Activated T-helper 2 cell treated with anti-CD3 and anti-CD28 coated beads, Interferon-gamma antibody, Interleukin-2, Interleukin-4, amounts not matched to agents 10 μg/mL and 5 μg/mL and 100 μg/mL, durations not matched to agents 14 hours and 24 hours and 36 hours (primary cell): ENCODE measurements at regions not wholly inside any gene's neighbourhood (a gene's known extent, or its start where the extent isn't known, plus 50 kb on each side); places are given as distances from the start of the nearest gene placed in this dataset.
"Not testable (repeated sequence)": the region's sequence is repeated elsewhere in the genome, so short reads cannot be mapped to it uniquely, and the experiment has no call there.

Experiments
- DNase-seq: peaks from one replicate; pipeline ENCODE4 v3.0.0; 2021; ENCODE audit warnings: low spot score
- H3K27ac Mint-ChIP-seq: one replicate; pipeline ENCODE4 v1.8.0; 2021; ENCODE audit warnings: mixed read lengths
- H3K27me3 Mint-ChIP-seq: one replicate; pipeline ENCODE4 v1.8.0; 2021; ENCODE audit warnings: low read depth, mixed read lengths
- H3K36me3 Mint-ChIP-seq: one replicate; pipeline ENCODE4 v1.8.0; 2021; ENCODE audit warnings: low read depth, mixed read lengths
- H3K4me1 Mint-ChIP-seq: one replicate; pipeline ENCODE4 v1.8.0; 2021; ENCODE audit warnings: low read depth, mixed read lengths
- H3K4me3 Mint-ChIP-seq: one replicate; pipeline ENCODE4 v1.8.0; 2021; ENCODE audit warnings: low read depth, mild to moderate bottlenecking, moderate library complexity, mixed read lengths
- H3K9me3 Mint-ChIP-seq: one replicate; pipeline ENCODE4 v1.8.0; 2021; ENCODE audit warnings: mixed read lengths
- intact Hi-C: fragments of 100-400 bp; cut with micrococcal nuclease; formaldehyde crosslinking; loops from one replicate; pipeline ENCODE4 v1.15.1; 2023

DNA sequence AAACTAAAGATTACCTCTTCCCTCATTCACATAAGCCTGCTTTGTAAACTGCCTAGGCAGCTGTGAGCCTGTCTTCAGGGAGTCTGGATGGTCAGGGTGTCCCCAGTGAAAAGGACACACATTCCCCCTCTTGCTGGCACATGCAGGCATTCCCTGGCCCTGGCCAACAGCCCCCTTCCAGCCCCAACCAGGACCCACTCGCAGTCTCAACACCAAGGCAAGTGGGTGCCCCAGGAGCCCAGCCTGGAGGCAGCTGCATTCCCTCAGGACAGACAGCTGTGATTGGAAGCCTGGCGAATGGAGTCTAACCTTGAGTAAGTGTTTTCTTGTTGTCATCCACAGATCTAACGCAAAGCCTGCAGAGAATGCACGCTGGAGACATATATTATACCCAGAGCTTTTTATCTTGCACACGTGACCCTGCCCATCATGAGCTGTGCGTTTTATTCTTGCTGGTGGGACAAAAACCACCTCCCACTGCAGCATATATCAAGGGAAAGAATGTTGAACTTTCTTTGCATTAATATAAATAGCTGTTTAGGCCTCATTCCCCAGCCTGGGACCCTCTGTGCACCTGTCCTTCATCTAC, 95.0 kb upstream of the LHX1 start:
- peaks cover 2% of the 10 kb centered on the region for H3K4me1 Mint-ChIP-seq
- intact Hi-C loops, result no loop called here
- H3K27me3 Mint-ChIP-seq, result peaks cover 15% of the 10 kb centered on the region
- no peak overlapping the region for H3K4me3 Mint-ChIP-seq
- H3K36me3 Mint-ChIP-seq, result no peaks in the 10 kb centered on the region
- no peak overlapping the region for H3K27ac Mint-ChIP-seq
- no peak for DNase-seq
- no peaks in the 10 kb centered on the region for H3K9me3 Mint-ChIP-seq

- no peak for DNase-seq
- Mint-ChIP-seq H3K4me1 (peaks cover 2% of the 10 kb centered on the region), H3K4me3 (no peak overlapping the region), H3K27me3 (peaks cover 12% of the 10 kb centered on the region), H3K27ac (no peak overlapping the region), H3K36me3 (no peaks in the 10 kb centered on the region), H3K9me3 (no peaks in the 10 kb centered on the region)
- intact Hi-C loops, result no loop called here
These were observed 94.2 kb upstream of the LHX1 start for GRCh38 chr17:36842963-36843558.

GRCh38 chr17:36844013-36844412, 93.3 kb upstream of the LHX1 start:
- H3K4me3 Mint-ChIP-seq, result no peak overlapping the region
- intact Hi-C loops, result no loop called here
- H3K27ac Mint-ChIP-seq, result no peak overlapping the region
- H3K9me3 Mint-ChIP-seq, result no peaks in the 10 kb centered on the region
- no peak for DNase-seq
- no peaks in the 10 kb centered on the region for H3K36me3 Mint-ChIP-seq
- peaks cover 11% of the 10 kb centered on the region for H3K27me3 Mint-ChIP-seq
- H3K4me1 Mint-ChIP-seq, result peaks cover 2% of the 10 kb centered on the region

DNA sequence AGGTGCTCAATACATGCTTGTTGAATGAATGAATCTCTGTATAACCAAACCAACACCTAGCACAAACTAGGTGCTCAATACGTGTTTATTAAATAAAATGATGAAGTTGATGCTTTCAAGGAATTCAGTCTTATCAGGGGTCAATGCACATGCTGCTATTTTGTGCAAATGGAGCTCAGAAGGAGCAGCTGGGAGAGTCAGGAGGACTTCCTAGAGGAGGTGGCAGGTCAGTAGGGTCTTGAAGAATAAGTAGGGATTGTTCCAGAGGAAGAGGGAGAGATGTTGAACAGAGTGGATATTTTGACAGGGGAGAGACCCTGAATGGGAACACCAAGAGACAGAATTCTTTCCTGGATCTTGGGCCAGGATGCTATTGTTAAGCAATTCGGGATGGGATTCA, 92.7 kb upstream of the LHX1 start:
- Mint-ChIP-seq H3K27ac (no peak overlapping the region), H3K4me1 (peaks cover 5% of the 10 kb centered on the region), H3K36me3 (no peaks in the 10 kb centered on the region), H3K27me3 (peaks cover 11% of the 10 kb centered on the region), H3K9me3 (no peaks in the 10 kb centered on the region), H3K4me3 (no peak overlapping the region)
- no peak for DNase-seq
- intact Hi-C loops, result no loop called here

GRCh38 chr17:36845916-36846315, 91.4 kb upstream of the LHX1 start:
- Mint-ChIP-seq H3K27ac (no peak overlapping the region), H3K4me3 (no peak overlapping the region), H3K36me3 (no peaks in the 10 kb centered on the region), H3K9me3 (no peaks in the 10 kb centered on the region), H3K4me1 (peaks cover 18% of the 10 kb centered on the region), H3K27me3 (peaks cover 11% of the 10 kb centered on the region)
- intact Hi-C loops, result no loop called here
- no peak for DNase-seq

DNA sequence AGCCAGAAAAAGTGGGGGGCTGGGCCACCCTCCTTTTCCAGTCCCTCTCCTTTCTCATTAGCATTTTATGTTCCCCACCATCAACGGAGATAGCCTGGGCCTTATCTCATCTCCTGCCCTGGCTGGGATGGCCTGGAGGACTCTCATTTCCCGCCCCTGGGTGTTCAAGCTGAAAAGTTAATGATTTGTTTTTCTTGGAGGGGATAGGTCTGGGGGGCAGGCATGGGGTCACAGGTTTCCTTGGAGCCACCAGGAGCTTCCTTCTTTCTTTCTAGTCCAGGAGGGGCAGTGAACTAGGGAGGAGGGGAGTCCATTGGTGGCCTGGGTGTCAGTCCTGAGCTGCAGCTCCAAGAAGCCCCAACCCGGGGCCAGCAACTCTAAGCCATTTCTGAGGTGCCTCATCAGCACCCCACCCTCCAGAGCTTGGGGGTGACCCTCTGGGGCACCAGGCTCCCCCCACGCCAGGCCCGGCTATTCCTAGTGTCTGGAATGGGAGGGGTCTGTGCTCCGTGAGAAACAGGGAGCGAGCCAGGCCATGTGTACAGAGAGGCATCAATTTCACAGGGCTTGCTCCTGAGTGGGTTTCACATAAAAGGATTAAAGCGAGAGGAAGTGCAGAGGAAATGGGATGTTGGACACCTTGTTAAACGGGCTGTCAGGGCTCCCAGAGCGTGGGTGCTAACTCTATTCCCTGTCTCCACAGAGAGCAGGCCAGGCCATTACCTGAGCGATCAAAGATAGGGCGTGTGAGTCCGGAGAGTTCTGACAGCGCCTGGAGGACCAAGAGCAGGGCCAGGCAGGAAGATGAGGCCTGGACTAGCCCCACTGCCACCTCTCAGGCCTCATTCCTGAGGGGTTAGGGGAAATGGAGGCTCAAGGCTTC, 90.6 kb upstream of the LHX1 start:
- H3K4me3 Mint-ChIP-seq, result no peak overlapping the region
- peaks cover 22% of the 10 kb centered on the region for H3K4me1 Mint-ChIP-seq
- H3K27ac Mint-ChIP-seq, result no peak overlapping the region
- no peaks in the 10 kb centered on the region for H3K36me3 Mint-ChIP-seq
- intact Hi-C loops, result no loop called here
- no peak for DNase-seq
- H3K27me3 Mint-ChIP-seq, result peaks cover 11% of the 10 kb centered on the region
- no peaks in the 10 kb centered on the region for H3K9me3 Mint-ChIP-seq

- Mint-ChIP-seq H3K36me3 (no peaks in the 10 kb centered on the region), H3K27ac (no peak overlapping the region), H3K4me1 (peaks cover 24% of the 10 kb centered on the region), H3K4me3 (no peak overlapping the region), H3K27me3 (peaks cover 7% of the 10 kb centered on the region), H3K9me3 (no peaks in the 10 kb centered on the region)
- DNase-seq, result no peak
- intact Hi-C loops, result no loop called here
These were observed 89.0 kb upstream of the LHX1 start for GRCh38 chr17:36848008-36848902.

DNA sequence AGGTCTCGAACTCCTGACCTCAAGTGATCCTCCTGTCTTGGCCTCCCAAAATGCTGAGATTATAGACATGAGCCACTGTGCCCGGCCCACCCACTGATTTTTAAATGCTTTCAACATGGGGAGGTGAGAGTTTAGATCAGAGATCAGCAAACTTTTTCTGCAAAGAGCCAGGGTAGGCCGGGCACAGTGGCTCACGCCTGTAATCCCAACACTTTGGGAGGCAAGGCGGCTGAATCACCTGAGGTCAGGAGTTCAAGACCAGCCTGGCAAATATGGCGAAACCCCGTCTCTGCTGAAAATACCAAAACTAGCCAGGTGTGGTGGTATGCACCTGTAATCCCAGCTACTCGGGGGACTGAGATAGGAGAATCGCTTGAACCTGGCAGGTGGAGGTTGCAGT, 88.3 kb upstream of the LHX1 start:
- intact Hi-C loops, H3K27me3 Mint-ChIP-seq, H3K36me3 Mint-ChIP-seq, H3K27ac Mint-ChIP-seq, DNase-seq, H3K4me3 Mint-ChIP-seq, H3K9me3 Mint-ChIP-seq: not testable (repeated sequence)
- H3K4me1 Mint-ChIP-seq, result peaks cover 31% of the 10 kb centered on the region

- Mint-ChIP-seq H3K27ac (peak overlapping the region; percentile 71), H3K36me3 (no peaks in the 10 kb centered on the region), H3K4me1 (peaks cover 29% of the 10 kb centered on the region), H3K4me3 (peak overlapping the region; percentile 51), H3K9me3 (no peaks in the 10 kb centered on the region), H3K27me3 (no peaks in the 10 kb centered on the region)
- intact Hi-C loops, result loop anchor here (10.0 kb wide), 1 partner anchor 75 kb away; no protein-coding TSS in a partner anchor
- peak; percentile 16 for DNase-seq
These were observed 87.4 kb upstream of the LHX1 start for GRCh38 chr17:36849871-36850348.

DNA sequence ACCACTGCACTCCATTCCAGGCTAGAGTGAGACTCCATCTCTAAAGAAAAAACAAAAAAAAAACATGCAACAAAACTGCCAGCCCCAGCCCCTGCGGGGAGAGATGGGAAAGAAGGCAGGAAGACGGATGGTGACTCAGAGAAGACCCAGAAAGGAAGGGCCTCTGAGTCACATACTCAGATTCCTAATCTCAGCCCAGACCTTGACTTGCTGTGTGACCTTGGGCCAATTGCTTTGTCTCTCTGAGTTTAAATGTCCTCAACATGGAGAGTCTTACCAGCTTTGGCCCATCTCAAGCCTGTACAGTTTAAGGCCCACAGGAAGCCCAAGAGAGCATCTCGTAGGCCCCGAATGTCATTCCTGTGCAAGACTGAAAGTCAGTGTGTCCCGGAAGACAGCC, 86.5 kb upstream of the LHX1 start:
- H3K9me3 Mint-ChIP-seq, result no peaks in the 10 kb centered on the region
- no peak overlapping the region for H3K27ac Mint-ChIP-seq
- no peak overlapping the region for H3K4me3 Mint-ChIP-seq
- H3K27me3 Mint-ChIP-seq, result peaks cover 2% of the 10 kb centered on the region
- no peaks in the 10 kb centered on the region for H3K36me3 Mint-ChIP-seq
- DNase-seq, result no peak
- H3K4me1 Mint-ChIP-seq, result peaks cover 29% of the 10 kb centered on the region
- intact Hi-C loops, result loop anchor here (10.0 kb wide), 1 partner anchor 74 kb away; no protein-coding TSS in a partner anchor

GRCh38 chr17:36851250-36851649, 86.0 kb upstream of the LHX1 start:
- H3K36me3 Mint-ChIP-seq, result no peaks in the 10 kb centered on the region
- no peak for DNase-seq
- H3K27me3 Mint-ChIP-seq, result peaks cover 3% of the 10 kb centered on the region
- H3K27ac Mint-ChIP-seq, result no peak overlapping the region
- peaks cover 29% of the 10 kb centered on the region for H3K4me1 Mint-ChIP-seq
- intact Hi-C loops, result loop anchor here (10.0 kb wide), 1 partner anchor 74 kb away; no protein-coding TSS in a partner anchor
- no peak overlapping the region for H3K4me3 Mint-ChIP-seq
- no peaks in the 10 kb centered on the region for H3K9me3 Mint-ChIP-seq

- not testable (repeated sequence) for DNase-seq, H3K9me3 Mint-ChIP-seq, H3K4me3 Mint-ChIP-seq, H3K27me3 Mint-ChIP-seq, H3K36me3 Mint-ChIP-seq, H3K27ac Mint-ChIP-seq
- intact Hi-C loops, result loop anchor here (10.0 kb wide), 1 partner anchor 72 kb away; no protein-coding TSS in a partner anchor
- peaks cover 29% of the 10 kb centered on the region for H3K4me1 Mint-ChIP-seq
These were observed 84.8 kb upstream of the LHX1 start for GRCh38 chr17:36852478-36852877.
